ENCODE measurements at regions not wholly inside any gene's neighbourhood (a gene's known extent, or its start where the extent isn't known, plus 50 kb on each side); places are given as distances from the start of the nearest gene placed in this dataset.

- DNase-seq (no peak), ATAC-seq (ENCODE audit: insufficient read depth, low FRiP score) (no peak)
- Histone ChIP-seq H3K4me1 (ENCODE audit: control insufficient read depth in 5 of 5, insufficient read depth in 5 of 5, low read length in 5 of 5) (no peaks in the 10 kb centered on the region), H3K9me3 (ENCODE audit: control insufficient read depth in 4 of 4, insufficient read depth in 3 of 4, low read length in 3 of 4) (no peaks in the 10 kb centered on the region), H3K36me3 (ENCODE audit: control insufficient read depth in 4 of 4, insufficient read depth in 4 of 4, low read length in 4 of 4) (no peaks in the 10 kb centered on the region), H3K4me3 (no peak overlapping the region), H3K27ac (ENCODE audit: low read depth in 1 of 2, low read length in 1 of 2) (no peak overlapping the region), H3K27me3 (ENCODE audit: control insufficient read depth in 3 of 3, insufficient read depth in 3 of 3, low read length in 2 of 3) (no peaks in the 10 kb centered on the region), H3K9ac (ENCODE audit: insufficient read depth in 1 of 2, low read length in 2 of 2) (no peak overlapping the region)
- TF ChIP-seq CTCF (IDR thresholded peaks at IDR 0.05; ENCODE audit: control extremely low read depth, extremely low read depth), result no peak
- WGBS, 2 donors, result 81 to 83% methylated on average over 2 of the region's 2 CpGs
These were observed 60.4 kb upstream of the TNFSF4 start for GRCh38 chr1:173267453-173267945.

- no peak for TF ChIP-seq CTCF (IDR thresholded peaks at IDR 0.05; ENCODE audit: control extremely low read depth, extremely low read depth)
- 90 to 96% methylated on average over 1 of the region's 1 CpG for WGBS, 2 donors
These were observed 61.1 kb upstream of the TNFSF4 start for GRCh38 chr1:173268261-173268660.

GRCh38 chr1:173268786-173269277 lies 61.7 kb upstream of the TNFSF4 start:
- no peak overlapping the region for H3K4me3 ChIP-seq
- no peak for DNase-seq
- no peaks in the 10 kb centered on the region for H3K9me3 ChIP-seq (ENCODE audit: control insufficient read depth in 4 of 4, insufficient read depth in 3 of 4, low read length in 3 of 4)
- H3K27me3 ChIP-seq (ENCODE audit: control insufficient read depth in 3 of 3, insufficient read depth in 3 of 3, low read length in 2 of 3), result no peaks in the 10 kb centered on the region
- H3K9ac ChIP-seq (ENCODE audit: insufficient read depth in 1 of 2, low read length in 2 of 2), result no peak overlapping the region
- 59 to 76% methylated on average over 3 of the region's 3 CpGs for WGBS, 2 donors
- H3K27ac ChIP-seq (ENCODE audit: low read depth in 1 of 2, low read length in 1 of 2), result no peak overlapping the region
- no peak for ATAC-seq (ENCODE audit: insufficient read depth, low FRiP score)
- H3K4me1 ChIP-seq (ENCODE audit: control insufficient read depth in 5 of 5, insufficient read depth in 5 of 5, low read length in 5 of 5), result no peaks in the 10 kb centered on the region
- H3K36me3 ChIP-seq (ENCODE audit: control insufficient read depth in 4 of 4, insufficient read depth in 4 of 4, low read length in 4 of 4), result no peaks in the 10 kb centered on the region
- no peak for TF ChIP-seq CTCF (IDR thresholded peaks at IDR 0.05; ENCODE audit: control extremely low read depth, extremely low read depth)

More at GRCh38 chr1:173268261-173268660, 61.1 kb upstream of the TNFSF4 start:
- Histone ChIP-seq H3K36me3 (ENCODE audit: control insufficient read depth in 4 of 4, insufficient read depth in 4 of 4, low read length in 4 of 4) (no peaks in the 10 kb centered on the region), H3K27me3 (ENCODE audit: control insufficient read depth in 3 of 3, insufficient read depth in 3 of 3, low read length in 2 of 3) (no peaks in the 10 kb centered on the region), H3K9ac (ENCODE audit: insufficient read depth in 1 of 2, low read length in 2 of 2) (no peak overlapping the region), H3K27ac (ENCODE audit: low read depth in 1 of 2, low read length in 1 of 2) (no peak overlapping the region), H3K4me1 (ENCODE audit: control insufficient read depth in 5 of 5, insufficient read depth in 5 of 5, low read length in 5 of 5) (no peaks in the 10 kb centered on the region), H3K9me3 (ENCODE audit: control insufficient read depth in 4 of 4, insufficient read depth in 3 of 4, low read length in 3 of 4) (no peaks in the 10 kb centered on the region), H3K4me3 (no peak overlapping the region)
- DNase-seq (no peak), ATAC-seq (ENCODE audit: insufficient read depth, low FRiP score) (no peak)

Data from lung (tissue), 11 donors.